ENCODE measurements at regions not wholly inside any gene's neighbourhood (a gene's known extent, or its start where the extent isn't known, plus 50 kb on each side); places are given as distances from the start of the nearest gene placed in this dataset.
"Not testable (repeated sequence)": the region's sequence is repeated elsewhere in the genome, so short reads cannot be mapped to it uniquely, and the experiment has no call there.

DNA sequence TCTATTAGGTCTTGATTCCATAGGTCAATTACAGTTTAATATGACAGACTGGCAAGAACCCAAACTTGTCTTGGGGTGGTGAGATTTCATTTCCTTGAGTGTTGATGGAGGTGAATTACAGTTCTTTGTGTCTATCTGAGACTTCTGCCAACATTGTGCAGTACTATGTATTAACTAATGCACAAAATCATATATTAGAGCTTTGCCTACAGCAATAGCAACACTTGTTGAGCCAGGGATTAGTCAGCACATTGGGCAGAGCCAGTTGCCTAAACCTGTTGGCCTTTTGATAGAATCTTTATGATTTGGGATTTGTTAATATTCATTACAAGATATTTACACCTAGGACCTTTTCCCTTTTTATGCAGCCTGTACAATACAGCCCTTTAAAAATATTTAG lies 135.3 kb upstream of the CENPW start:
- no peak for DNase-seq (ENCODE audit: low read depth)

DNA sequence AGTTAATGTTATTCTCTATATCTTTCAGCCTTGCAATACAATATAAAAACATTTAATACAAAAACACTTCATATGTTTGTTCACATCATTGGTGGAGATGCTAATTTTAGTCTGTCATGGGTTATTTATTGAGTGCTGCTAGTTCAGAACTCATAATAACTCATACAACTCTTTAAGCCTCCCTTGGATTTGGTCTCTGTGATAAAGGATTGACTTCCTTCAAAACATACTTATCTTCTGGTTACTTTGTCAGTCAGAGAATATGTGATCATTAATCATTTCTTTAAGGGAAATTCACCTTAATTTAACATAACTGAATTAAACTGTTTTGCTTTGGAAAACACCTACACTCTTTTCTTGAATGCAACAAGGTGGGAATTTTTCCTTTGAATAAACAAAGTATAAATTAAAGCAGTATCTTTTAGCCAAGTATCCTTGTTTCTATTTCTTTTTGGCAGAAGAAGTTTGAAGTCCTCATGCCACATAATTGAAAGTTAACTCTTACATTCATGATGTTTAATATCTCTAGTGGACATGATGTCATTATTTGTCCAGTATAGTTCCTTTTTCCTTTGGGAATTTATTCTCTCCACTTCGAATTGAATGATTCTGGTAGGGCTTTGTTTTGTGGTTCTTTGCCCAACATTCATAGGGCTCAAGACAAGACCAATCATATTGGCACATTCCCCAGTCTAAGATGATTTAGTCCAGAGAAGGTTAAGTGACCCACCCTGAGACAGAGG lies 133.2 kb upstream of the CENPW start:
- no peak for DNase-seq (ENCODE audit: low read depth)

DNA sequence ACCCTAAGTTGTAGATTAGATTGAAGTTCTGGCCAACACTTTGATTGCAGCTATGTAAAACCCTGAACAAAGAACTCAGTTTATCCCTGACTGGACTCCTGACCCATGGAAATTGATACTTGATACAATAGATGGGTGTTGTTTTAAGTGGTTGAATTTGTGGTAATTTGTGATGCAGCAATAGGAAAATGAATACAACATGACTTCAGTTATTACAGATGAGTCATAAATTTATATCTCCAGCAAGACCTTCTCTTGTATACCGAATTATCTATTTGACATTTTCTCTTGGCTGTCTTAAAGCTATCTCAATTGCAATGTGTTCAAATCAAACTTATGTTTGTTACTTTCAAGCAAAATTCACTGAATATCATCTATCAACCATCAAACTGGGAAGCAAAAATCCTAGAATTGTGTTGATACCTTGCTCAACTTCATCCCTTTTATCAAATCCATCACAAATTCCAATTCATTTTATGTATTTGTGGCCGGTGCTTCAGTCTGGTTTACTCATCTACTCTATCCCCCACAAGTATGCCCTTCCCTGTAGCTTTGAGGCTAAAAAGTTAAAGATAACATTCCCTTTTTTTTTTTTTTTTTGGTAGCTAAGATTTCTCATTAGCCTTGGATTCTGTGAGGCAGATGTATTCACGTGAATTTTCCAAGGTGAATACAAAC lies 129.4 kb upstream of the CENPW start:
- no peak for DNase-seq (ENCODE audit: low read depth)

DNA sequence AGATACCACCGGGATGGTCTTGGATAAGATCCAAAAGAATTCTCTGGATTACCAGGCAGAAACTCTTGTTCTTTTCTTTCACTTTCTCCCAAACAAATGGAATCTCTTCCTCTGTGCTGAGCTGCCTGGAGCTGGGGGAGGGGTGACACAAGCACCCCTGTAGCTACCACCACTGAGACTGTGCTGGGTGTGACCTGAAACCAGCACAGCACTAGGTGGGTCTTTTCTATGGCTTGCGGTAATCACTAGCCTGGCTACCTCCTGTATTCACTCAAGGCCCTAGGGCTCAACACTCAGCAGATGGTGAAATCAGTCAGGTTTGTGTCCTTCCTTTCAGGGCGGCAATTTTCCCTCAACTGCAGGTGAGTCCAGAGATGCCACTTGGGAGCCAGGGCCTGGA lies 122.4 kb upstream of the CENPW start:
- DNase-seq (ENCODE audit: low read depth), result no peak

DNA sequence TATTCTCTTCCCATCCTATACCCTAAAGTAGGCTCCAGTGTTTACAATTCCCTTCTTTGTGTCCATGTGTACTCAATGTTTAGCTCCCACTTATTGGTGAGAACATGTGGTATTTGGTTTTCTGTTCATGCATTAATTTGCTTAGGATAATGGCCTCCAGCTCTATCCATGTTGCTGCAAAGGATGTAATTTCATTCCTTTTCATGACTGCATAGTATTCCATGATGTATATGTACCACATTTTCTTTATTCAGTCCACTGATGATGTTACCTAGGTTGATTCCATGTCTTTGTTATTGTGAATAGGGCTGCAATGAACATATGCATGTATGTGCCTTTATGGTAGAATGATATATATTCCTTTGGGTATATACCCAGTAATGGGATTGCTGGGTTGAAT lies 119.0 kb upstream of the CENPW start:
- DNase-seq (ENCODE audit: low read depth), result not testable (repeated sequence)

DNA sequence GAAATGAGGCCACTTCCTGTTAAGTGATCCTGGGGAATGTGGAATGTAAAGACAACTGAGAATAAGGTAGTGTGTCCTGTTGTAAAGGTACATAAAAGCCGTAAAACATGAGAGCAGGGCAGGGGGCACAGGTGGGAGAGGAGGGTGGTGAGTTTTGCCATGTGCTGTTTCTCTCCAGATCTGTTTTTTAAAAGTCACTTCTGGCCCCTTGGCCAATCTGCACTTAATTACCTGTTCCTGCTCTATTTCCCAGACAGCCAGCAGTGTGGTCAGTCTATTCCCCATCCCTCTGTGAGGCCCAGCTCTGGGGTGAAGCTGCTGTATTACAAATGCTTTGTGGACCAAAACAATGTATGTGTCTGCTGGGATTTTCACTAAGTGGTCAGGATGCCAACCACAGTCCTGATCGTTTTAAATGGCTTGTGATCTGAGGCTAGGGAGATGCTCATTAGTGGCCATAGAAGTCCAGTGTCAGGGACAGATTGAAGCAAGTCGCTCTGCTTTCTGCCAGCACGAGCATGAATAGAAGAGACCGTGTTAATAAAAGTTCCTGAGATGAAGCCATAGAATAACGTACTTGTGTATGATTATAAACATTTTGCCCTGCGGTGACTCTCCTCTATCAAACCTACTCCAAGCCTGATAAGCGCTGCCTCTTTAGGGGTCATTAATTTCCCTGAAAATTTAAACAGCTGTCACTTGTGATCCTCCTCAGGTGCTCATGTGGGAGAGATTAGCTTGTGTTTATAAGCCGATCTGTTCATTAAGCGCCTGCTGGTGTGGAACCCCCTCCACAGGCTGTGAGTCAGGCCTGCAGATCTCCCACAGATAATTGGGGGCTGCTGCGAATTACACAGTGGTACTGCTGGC lies 111.8 kb upstream of the CENPW start:
- DNase-seq (ENCODE audit: low read depth), result no peak

DNA sequence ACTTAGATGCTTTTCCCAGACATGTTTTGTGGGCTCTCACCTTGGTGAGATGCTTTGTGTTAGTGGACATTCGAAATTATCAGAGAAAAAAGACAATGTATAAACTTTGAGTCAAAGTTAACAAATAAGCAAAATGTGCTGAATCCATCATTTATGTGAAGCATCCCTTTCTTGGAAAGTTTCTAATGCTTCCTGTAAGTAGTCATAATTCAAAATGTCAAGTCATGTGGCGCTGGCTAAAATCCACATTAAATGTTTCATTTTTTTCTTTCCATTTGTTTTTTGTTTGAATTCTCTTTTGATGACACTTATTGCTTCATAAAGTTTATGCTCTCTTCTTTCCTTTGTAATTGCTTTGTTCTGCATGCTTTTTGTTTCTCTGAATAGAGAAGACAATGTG lies 107.2 kb upstream of the CENPW start:
- DNase-seq (ENCODE audit: low read depth), result no peak

DNA sequence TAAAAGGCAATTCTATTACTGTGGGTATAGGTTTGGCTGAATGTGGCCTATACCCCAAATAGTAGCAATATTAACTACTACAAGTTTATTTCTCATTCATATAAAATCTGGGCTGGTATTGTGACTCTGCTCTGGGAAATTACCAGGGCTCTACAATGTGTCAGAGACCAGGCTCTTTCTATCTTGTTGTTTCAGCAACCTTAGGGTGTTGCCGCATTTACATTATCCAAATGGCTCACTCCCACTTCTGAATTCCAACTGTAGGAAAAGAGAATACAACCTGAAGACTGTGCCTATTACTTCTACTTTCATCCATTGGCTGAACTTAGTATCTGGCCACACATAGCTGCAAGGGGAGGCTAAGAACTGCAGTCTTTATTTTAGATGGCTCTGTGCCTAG lies 106.7 kb upstream of the CENPW start:
- DNase-seq (ENCODE audit: low read depth), result no peak

DNA sequence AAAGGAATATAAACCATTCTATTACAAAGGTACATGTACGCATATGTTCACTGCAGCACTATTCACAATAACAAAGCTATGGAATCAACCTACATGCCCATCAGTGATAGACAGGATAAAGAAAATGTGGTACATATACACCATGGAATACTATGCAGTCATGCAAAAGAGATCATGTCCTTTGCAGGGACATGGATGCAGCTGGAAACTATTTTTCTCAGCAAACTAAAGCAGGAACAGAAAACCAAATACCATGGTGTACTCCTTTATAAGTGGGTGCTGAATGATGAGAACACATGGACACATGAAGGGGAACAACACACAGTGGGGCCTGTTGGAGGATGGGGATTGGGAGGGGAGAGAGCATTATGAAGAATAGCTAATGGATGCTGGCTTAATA lies 104.6 kb upstream of the CENPW start:
- DNase-seq (ENCODE audit: low read depth), result no peak

DNA sequence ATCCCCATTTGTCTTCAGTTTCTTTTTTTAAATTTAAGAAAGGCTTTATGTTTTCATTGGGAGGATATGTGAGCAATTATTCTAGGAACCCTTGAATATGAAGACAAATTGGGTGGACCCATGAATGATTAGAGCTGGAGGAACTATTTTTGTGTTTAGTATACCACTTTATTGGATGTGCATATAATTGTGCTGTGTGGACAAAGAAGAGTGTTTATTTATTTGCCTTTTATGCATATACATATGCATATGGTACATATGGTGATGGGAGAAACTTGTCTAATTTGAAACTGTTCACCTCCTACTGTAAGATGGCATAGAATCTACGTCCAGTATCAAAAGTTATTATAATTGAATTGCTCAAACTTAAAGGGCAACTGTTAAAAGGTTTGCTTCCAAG lies 94.8 kb upstream of the CENPW start:
- no peak for DNase-seq (ENCODE audit: low read depth)

DNA sequence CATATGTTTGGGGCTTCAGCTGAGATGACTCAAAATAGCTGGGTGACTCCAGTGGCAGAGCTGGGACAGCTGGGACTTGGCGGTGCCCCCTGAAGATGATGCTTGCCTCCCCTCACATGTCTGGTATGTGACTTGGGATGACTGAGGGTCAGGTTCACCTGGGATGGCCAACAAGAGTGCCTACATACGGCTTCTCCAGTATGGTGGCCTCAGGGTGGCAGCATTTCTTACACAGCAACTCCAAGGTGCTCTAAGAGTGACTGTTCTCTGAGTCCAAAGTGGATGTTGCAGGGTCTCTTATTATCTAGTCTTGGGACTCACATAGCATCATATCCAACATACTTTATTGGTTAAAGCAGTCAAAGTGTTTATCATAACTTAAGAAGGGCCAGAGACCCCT lies 87.8 kb upstream of the CENPW start:
- DNase-seq (ENCODE audit: low read depth), result no peak

DNA sequence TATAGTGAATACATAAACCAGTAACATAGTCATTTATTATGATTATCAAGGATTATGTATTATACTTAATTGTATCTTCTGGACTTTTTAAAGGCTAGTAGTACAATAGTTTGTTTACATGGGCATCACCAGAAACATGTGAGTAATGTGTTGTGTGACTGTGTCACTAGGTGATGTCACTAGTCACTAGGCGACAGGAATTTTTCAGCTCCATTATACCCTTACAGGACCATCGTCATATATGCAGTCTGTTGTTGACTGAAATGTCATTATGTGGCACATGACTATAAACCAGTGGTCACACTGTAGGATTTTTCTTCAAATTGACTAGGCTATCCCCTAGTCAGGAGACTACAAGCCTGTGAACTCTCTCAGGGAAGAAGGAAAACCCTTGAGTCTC lies 86.5 kb upstream of the CENPW start:
- DNase-seq (ENCODE audit: low read depth), result no peak

DNA sequence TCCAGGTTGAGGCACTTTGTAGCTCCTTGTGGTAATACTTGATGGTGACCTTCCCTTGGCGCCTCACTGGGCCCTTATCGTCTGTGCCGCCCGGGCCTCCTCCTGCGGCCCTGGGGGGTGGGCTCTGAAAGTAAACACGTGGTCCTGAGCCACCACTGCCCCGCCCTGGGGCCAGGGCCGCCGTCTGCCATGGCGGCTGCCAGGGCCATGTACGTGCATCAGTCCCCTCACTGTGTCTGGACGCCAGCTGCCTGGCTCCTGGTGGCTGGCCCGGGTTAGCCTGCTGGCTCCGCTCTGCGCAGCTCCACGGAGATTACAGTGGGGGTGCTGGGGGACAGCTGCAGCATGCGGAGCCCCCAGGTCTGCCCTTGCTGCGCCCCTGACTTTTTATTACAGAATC lies 81.8 kb upstream of the CENPW start:
- DNase-seq (ENCODE audit: low read depth), result no peak

DNA sequence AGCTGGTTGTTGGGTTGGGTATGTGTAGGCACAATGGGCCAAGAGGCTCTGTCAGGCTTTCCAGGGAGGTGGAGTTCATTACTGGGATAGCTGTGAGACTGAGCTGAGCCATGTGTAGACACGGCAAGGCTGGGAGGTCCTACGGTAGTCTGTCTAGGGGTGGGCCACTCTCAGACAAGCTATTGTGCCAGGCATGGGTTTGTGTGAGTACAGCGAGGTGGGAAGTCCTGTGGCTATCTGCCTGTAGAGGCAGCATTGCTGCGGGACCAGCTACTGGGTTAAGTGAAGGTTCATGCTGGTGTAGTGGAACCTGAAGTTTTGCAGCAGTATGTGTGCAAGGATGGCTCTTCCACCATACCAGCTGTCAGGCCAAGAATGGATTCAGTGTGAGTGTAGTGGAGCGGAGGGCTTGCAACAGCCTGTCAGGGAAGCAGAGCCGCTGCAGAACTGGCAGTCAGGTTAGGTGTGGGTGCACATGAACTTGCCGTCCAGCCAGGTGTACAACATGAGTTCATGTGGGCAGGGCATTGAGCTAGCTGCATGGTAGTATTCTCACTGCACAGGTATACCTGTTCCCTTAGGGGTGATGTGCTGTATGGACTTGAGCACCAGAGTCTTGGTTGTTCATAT lies 78.0 kb upstream of the CENPW start:
- DNase-seq (ENCODE audit: low read depth), result no peak

DNA sequence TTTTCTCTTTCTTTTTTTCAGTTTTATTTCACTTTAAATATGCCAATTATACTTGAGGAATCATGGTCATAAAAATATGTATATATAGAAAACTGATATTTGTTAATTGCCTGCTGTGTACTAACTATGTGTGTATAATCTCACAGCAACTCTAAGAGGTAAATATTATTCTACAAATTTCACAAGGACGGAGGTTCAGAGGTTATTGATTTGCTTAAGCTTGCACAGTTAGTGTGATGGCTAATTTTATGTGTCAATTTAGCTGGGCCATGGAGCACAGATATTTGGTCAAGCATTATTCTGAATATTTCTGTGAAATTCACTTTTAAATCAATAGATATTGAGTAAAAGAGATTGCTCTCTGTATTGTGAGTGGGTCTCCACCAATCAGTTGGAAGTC lies 75.7 kb upstream of the CENPW start:
- DNase-seq (ENCODE audit: low read depth), result no peak

DNA sequence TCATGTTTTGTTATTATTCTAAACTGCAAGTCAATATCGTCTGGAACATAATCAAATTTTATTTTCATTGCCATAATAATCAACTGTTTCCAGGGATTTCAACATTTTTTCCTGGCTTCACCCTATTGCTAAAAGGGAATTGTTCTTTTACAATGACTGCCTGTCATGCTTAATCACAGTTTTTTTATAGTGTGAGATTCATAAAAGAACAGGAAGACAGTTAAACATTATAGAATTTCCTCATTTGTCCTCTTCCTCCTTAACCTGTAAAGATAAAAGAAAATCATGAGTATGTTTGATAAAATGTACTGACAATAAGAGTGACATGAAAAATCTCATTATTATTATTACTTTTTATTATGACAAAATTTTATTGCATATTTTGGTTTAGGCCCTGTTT lies 73.3 kb upstream of the CENPW start:
- DNase-seq (ENCODE audit: low read depth), result no peak

DNA sequence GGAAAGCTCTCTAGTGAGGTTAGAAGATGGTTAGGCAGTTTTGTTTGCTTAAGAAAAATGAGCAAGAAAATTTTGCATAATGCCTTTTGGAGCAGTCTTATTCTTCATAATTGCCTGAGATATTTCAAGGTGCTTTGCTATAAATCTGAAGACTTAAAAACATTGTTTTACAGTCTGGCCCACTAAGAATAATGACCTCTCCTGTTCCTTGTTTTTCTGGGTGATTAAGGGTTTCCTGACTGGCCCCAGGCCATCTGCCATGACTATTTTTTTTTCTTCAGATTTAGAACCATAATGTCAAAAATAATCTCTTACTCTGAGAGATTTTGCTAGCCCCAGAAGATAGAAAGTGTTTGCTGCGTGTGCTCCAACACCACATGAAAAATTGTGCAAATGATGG lies 72.3 kb upstream of the CENPW start:
- no peak for DNase-seq (ENCODE audit: low read depth)

DNA sequence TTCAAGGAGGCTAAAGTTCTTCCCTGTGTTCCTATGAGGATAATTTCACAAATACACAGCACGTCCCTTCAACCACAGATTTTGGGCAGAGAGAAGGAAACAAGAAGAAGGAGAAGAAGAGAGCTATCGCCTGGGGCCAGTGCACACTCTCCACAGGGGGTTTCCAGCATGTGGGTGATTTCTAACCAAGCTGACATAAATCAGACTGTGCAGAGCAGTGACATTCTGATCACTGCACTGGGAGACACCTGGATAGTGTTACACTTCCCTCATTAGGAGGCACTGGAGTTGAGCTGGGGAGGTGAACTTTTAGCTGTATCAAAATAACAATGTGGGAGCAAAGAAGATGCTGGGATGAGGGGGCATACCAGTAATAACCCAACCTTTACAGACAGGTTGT lies 71.8 kb upstream of the CENPW start:
- DNase-seq (ENCODE audit: low read depth), result no peak

DNA sequence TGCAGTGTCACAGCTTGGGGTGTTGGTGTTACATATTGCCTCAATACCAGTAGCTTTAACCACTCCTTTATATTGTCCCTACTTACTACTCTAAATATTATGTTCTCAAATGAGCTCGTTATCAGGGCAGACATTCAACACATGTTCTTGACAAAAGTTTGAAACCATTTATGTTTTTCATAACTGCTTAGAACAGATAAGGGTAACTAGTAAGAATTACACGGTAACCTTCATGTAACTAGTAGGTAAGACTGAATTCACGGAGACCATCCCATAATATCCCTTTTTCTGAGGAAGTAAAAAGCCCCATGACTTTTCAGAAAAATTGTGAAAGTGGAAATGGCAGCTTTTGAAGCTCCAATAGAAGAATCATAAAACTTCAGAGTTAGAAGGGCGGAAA lies 59.6 kb upstream of the CENPW start:
- no peak for DNase-seq (ENCODE audit: low read depth)

DNA sequence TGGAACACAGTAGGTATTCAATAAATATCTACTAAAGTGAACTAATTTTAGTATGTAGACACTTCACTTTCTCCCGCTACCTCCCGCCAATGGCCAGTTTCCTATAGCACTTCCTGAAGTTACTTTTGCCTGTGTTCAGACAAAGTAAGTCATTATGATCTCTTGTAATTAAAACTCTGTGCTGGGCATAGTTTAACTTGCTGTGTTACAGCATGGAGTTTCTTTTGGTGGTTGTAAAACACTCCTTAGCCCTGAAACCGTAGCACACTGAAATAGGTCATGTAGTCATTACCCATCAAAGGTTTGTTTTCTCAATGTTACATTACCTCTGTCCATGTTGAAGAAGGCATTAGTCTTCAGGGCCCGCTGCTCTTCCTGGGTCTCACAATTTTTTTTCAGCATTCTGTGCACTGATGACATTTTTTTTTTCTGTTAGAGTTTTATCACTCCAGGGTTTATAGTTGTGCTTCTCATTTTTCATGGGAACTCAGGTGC lies 54.0 kb upstream of the CENPW start:
- no peak for DNase-seq (ENCODE audit: low read depth)
